ENCODE measurements at regions not wholly inside any gene's neighbourhood (a gene's known extent, or its start where the extent isn't known, plus 50 kb on each side); places are given as distances from the start of the nearest gene placed in this dataset.

DNA sequence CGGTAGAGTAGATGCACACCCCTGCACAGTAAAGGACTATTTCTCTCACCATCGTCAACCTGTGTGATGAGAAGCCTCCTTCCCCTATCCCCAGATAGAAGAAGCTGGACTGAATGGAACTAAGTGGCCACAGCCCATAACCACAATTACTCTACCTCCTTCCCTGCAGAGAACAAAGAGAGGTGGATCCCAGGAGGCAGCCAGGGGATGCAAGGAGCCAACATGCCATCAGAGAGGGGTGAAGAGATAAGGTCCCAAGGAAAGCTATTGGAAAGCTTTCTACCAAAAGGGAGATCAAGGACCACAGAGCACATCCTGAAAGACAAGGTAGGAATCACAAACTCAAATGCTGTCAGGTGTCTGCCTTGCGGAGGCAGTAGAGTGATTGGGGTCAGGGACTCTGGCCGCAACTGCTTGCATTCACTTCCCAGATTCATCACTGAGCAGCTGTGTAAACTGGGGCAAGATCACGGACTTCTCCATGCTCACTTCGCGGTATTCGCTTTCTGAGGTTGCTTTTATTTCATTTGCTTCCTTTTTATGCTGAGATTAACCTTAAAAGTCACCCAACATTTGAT is 81.6 kb upstream of the MYO3A start:
- no peaks in the 10 kb centered on the region for H3K36me3 ChIP-seq (ENCODE audit: low read length)
- TF ChIP-seq EZH2phosphoT487 (conservative IDR thresholded peaks at IDR 0.05; ENCODE audit: low read length), result no peak
- TF ChIP-seq, protein P1, sequence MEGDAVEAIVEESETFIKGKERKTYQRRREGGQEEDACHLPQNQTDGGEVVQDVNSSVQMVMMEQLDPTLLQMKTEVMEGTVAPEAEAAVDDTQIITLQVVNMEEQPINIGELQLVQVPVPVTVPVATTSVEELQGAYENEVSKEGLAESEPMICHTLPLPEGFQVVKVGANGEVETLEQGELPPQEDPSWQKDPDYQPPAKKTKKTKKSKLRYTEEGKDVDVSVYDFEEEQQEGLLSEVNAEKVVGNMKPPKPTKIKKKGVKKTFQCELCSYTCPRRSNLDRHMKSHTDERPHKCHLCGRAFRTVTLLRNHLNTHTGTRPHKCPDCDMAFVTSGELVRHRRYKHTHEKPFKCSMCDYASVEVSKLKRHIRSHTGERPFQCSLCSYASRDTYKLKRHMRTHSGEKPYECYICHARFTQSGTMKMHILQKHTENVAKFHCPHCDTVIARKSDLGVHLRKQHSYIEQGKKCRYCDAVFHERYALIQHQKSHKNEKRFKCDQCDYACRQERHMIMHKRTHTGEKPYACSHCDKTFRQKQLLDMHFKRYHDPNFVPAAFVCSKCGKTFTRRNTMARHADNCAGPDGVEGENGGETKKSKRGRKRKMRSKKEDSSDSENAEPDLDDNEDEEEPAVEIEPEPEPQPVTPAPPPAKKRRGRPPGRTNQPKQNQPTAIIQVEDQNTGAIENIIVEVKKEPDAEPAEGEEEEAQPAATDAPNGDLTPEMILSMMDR (IDR thresholded peaks at IDR 0.05; ENCODE audit: insufficient read depth, low read length, poor library complexity, severe bottlenecking), result no peak
- no peak overlapping the region for H3K4me3 ChIP-seq (ENCODE audit: insufficient read depth, low read length, poor library complexity, severe bottlenecking)
- no peak overlapping the region for H3K9ac ChIP-seq (ENCODE audit: low read length)
- H2AFZ ChIP-seq (ENCODE audit: low read depth, low read length, severe bottlenecking), result no peak overlapping the region
- H3K79me2 ChIP-seq (ENCODE audit: insufficient read depth, low read length), result no peaks in the 10 kb centered on the region
- H4K20me1 ChIP-seq (ENCODE audit: low read depth, low read length), result no peaks in the 10 kb centered on the region
- no peaks in the 10 kb centered on the region for H3F3A ChIP-seq (ENCODE audit: insufficient read depth)
- H3K9me2 ChIP-seq (replicated peaks; ENCODE audit: insufficient read depth, low read length), result no peaks in the 10 kb centered on the region
- no peaks in the 10 kb centered on the region for H3K27me3 ChIP-seq (ENCODE audit: low read length)
- no peak overlapping the region for H3K4me2 ChIP-seq (ENCODE audit: low read depth, low read length, poor library complexity, severe bottlenecking)
- no peaks in the 10 kb centered on the region for H3K9me3 ChIP-seq (ENCODE audit: insufficient read depth, low read length)
- no peak overlapping the region for H3K27ac ChIP-seq (ENCODE audit: low read depth, low read length)

DNA sequence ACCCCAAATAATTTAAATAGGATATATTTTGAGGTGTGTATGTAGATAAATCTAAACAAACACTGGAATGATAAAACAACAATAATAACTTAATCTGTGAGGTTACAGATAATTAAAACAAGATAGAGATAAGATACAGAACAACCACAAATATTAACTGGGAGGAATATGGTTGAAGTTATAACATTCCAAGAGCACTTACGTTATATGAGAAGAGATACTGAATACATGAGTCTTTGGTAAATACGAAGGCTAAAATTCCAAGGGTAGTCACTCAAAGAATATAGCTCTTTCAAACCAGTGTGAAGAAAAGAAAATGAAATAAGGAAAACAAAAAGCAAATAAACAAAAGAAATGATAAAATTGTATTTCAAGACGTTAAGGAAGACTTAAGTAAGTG is 76.0 kb upstream of the MYO3A start:
- Histone ChIP-seq H3F3A (ENCODE audit: insufficient read depth) (no peaks in the 10 kb centered on the region), H3K9me3 (ENCODE audit: insufficient read depth, low read length) (no peaks in the 10 kb centered on the region), H4K20me1 (ENCODE audit: low read depth, low read length) (no peaks in the 10 kb centered on the region)

DNA sequence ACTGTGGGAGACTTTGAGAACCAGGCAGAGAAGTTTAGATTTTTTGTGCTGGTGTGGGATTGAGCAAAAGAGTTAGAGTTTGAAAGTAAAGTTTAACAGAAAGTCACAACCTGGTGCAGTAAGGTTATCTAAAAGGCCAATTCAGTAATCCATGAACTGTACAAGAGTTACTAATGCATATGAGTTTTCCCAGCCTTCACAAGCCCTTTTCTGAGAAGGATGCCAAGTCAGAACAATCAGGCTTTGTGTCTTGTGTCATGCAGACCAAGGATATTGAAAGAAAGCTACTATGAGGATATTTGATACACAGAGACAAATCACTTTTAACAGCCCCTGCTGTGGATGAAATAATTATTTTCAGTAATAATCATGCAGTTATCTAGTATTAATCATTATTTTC is 68.8 kb upstream of the MYO3A start:
- Histone ChIP-seq H3K79me2 (ENCODE audit: insufficient read depth, low read length) (no peaks in the 10 kb centered on the region), H3K27ac (ENCODE audit: low read depth, low read length) (no peak overlapping the region), H3K9me2 (replicated peaks; ENCODE audit: insufficient read depth, low read length) (no peaks in the 10 kb centered on the region), H3K4me3 (ENCODE audit: insufficient read depth, low read length, poor library complexity, severe bottlenecking) (no peak overlapping the region), H3K9me3 (ENCODE audit: insufficient read depth, low read length) (no peaks in the 10 kb centered on the region), H3K27me3 (ENCODE audit: low read length) (no peaks in the 10 kb centered on the region), H4K20me1 (ENCODE audit: low read depth, low read length) (no peaks in the 10 kb centered on the region), H3F3A (ENCODE audit: insufficient read depth) (no peaks in the 10 kb centered on the region), H3K9ac (ENCODE audit: low read length) (no peak overlapping the region), H2AFZ (ENCODE audit: low read depth, low read length, severe bottlenecking) (no peak overlapping the region), H3K36me3 (ENCODE audit: low read length) (no peaks in the 10 kb centered on the region), H3K4me2 (ENCODE audit: low read depth, low read length, poor library complexity, severe bottlenecking) (no peak overlapping the region)
- TF ChIP-seq, protein P1 (IDR thresholded peaks at IDR 0.05; ENCODE audit: insufficient read depth, low read length, poor library complexity, severe bottlenecking), result no peak
- TF ChIP-seq EZH2phosphoT487 (conservative IDR thresholded peaks at IDR 0.05; ENCODE audit: low read length), result no peak

More for the DNA sequence above, 76.0 kb upstream of the MYO3A start:
- H3K79me2 ChIP-seq (ENCODE audit: insufficient read depth, low read length), result no peaks in the 10 kb centered on the region
- H2AFZ ChIP-seq (ENCODE audit: low read depth, low read length, severe bottlenecking), result no peak overlapping the region
- H3K27me3 ChIP-seq (ENCODE audit: low read length), result no peaks in the 10 kb centered on the region
- H3K27ac ChIP-seq (ENCODE audit: low read depth, low read length), result no peak overlapping the region
- no peak overlapping the region for H3K9ac ChIP-seq (ENCODE audit: low read length)
- no peak overlapping the region for H3K4me2 ChIP-seq (ENCODE audit: low read depth, low read length, poor library complexity, severe bottlenecking)
- no peaks in the 10 kb centered on the region for H3K36me3 ChIP-seq (ENCODE audit: low read length)
- H3K9me2 ChIP-seq (replicated peaks; ENCODE audit: insufficient read depth, low read length), result no peaks in the 10 kb centered on the region
- H3K4me3 ChIP-seq (ENCODE audit: insufficient read depth, low read length, poor library complexity, severe bottlenecking), result no peak overlapping the region
- no peak for TF ChIP-seq EZH2phosphoT487 (conservative IDR thresholded peaks at IDR 0.05; ENCODE audit: low read length)
- TF ChIP-seq, protein P1 (IDR thresholded peaks at IDR 0.05; ENCODE audit: insufficient read depth, low read length, poor library complexity, severe bottlenecking), result no peak

All from SU-DHL-6 (cell line).